HCT116 (cell line): ENCODE measurements at regions not wholly inside any gene's neighbourhood (a gene's known extent, or its start where the extent isn't known, plus 50 kb on each side); places are given as distances from the start of the nearest gene placed in this dataset.

Experiments
- ATAC-seq: fragments of 200-7000 bp; cut with Tn5 transposase; 2 replicates; pipeline ENCODE4 v1.9.1; 2020; ENCODE audit warnings: mild to moderate bottlenecking, moderate library complexity
- BruUV-seq: library from RNA; stranded (reverse); fragments of 400-500 nt; replicated peaks from 2 replicates; lab custom pipeline; 2021; lab: Mats Ljungman, UMichigan
- CTCF ChIA-PET: fragments of 300-600 bp; sonication (Branson Sonifier 250); formaldehyde crosslinking; loops from one replicate; lab custom pipeline; 2021; ENCODE audit warnings: antibody characterized with exemption; lab: Charles Lee
- POLR2A ChIA-PET: fragments of 300-600, 350-600 bp; sonication (Branson Sonifier 250); formaldehyde crosslinking; loops from one replicate; lab custom pipeline; 2021; ENCODE audit warnings: antibody characterized with exemption; lab: Charles Lee
- RAD21 ChIA-PET, 2 experiments: fragments of 300-600 bp; sonication (Branson Sonifier 250); formaldehyde crosslinking; loops; one replicate each; lab custom pipeline; 2023; ENCODE audit warnings: low total read pairs in 2 of 2; ENCODE audit not compliant: uncharacterized antibody in 2 of 2, unreplicated experiment in 2 of 2, low non-redundant PET in 1 of 2; lab: Charles Lee
- DNase-seq: peaks from one replicate; pipeline ENCODE4 v3.0.0-alpha.2; 2010; ENCODE audit warnings: low read depth, low spot score
- H2AFZ ChIP-seq: fragments of 200-600 bp; shearing (Covaris generic), sonication (generic); 2 replicates; pipeline ENCODE4 v1.6.1; 2017; ENCODE audit warnings: low read depth, mixed run types, mixed read lengths, antibody characterized with exemption, low read length; ENCODE audit not compliant: poor library complexity, severe bottlenecking
- H3K27ac ChIP-seq: 2 replicates; pipeline ENCODE4 v1.5.1; 2012; ENCODE audit warnings: low read depth, low read length
- H3K27me3 ChIP-seq: fragments of 200-600 bp; sonication (generic); 2 replicates; pipeline ENCODE4 v1.6.1; 2016; ENCODE audit warnings: mixed run types, low read length, mixed read lengths; ENCODE audit not compliant: insufficient read depth
- H3K36me3 ChIP-seq, 2 experiments: fragments of 200-500 bp in 1 of 2; fragments of 200-600 bp in 1 of 2; sonication (Bioruptor generic) in 1 of 2; sonication (generic) in 1 of 2; 2 replicates each; pipeline versions ENCODE4 v1.5.1 to v1.6.1; 2014 to 2016; ENCODE audit warnings: low read length in 2 of 2, inconsistent platforms in 1 of 2, mixed read lengths in 1 of 2, mixed run types in 1 of 2; ENCODE audit not compliant: insufficient read depth in 2 of 2, control insufficient read depth in 1 of 2
- H3K4me1 ChIP-seq, 2 experiments: fragments of 200-600 bp in 1 of 2; sonication (generic) in 1 of 2; 2 replicates each; pipeline versions ENCODE4 v1.5.1 to v1.6.1; 2012 to 2017; ENCODE audit warnings: low read length in 2 of 2, inconsistent platforms in 1 of 2, mild to moderate bottlenecking in 1 of 2, mixed read lengths in 1 of 2, mixed run types in 1 of 2, moderate library complexity in 1 of 2; ENCODE audit not compliant: insufficient read depth in 2 of 2, control insufficient read depth in 1 of 2
- H3K4me2 ChIP-seq: fragments of 200-600 bp; sonication (generic); 2 replicates; pipeline ENCODE4 v1.6.1; 2017; ENCODE audit warnings: mixed run types, low read length, mixed read lengths
- H3K4me3 ChIP-seq, 2 experiments: fragments of 200-600 bp in 1 of 2; sonication (generic) in 1 of 2; replicated peaks in 1 of 2; 2 replicates each; pipeline ENCODE4 v1.5.1; 2011 to 2016; ENCODE audit warnings: low read length in 2 of 2, control low read depth in 1 of 2, low read depth in 1 of 2, mild to moderate bottlenecking in 1 of 2, mixed read lengths in 1 of 2, mixed run types in 1 of 2
- H3K79me2 ChIP-seq: fragments of 200-600 bp; sonication (generic); 2 replicates; pipeline ENCODE4 v1.6.1; 2017; ENCODE audit warnings: mild to moderate bottlenecking, mixed run types, low read length, moderate library complexity, mixed read lengths; ENCODE audit not compliant: insufficient read depth
- H3K9ac ChIP-seq: fragments of 200-600 bp; sonication (generic); 2 replicates; pipeline ENCODE4 v1.6.1; 2016; ENCODE audit warnings: low read length, mixed read lengths
- H3K9me2 ChIP-seq: fragments of 200-600 bp; sonication (generic), shearing (Covaris generic); 2 replicates; pipeline ENCODE4 v1.6.1; 2017; ENCODE audit warnings: mixed run types, mild to moderate bottlenecking, moderate library complexity; ENCODE audit not compliant: insufficient read depth
- H3K9me3 ChIP-seq, 2 experiments: fragments of 200-500 bp in 1 of 2; fragments of 200-600 bp in 1 of 2; sonication (Bioruptor generic) in 1 of 2; sonication (generic) in 1 of 2; 2 replicates each; pipeline ENCODE4 v1.6.1; 2014 to 2017; ENCODE audit warnings: low read length in 2 of 2, mixed read lengths in 2 of 2, inconsistent platforms in 1 of 2, low read depth in 1 of 2, mild to moderate bottlenecking in 1 of 2, mixed run types in 1 of 2, moderate library complexity in 1 of 2; ENCODE audit not compliant: control insufficient read depth in 1 of 2, insufficient read depth in 1 of 2
- H4K20me1 ChIP-seq: fragments of 200-600 bp; sonication (generic), shearing (Covaris generic); 2 replicates; pipeline ENCODE4 v1.6.1; 2017; ENCODE audit warnings: mixed run types, mild to moderate bottlenecking, moderate library complexity; ENCODE audit not compliant: insufficient read depth
- CBX3 ChIP-seq: IDR thresholded peaks from 2 replicates; pipeline ENCODE4 v1.6.1; 2012; ENCODE audit warnings: low read depth
- CEBPB ChIP-seq: IDR thresholded peaks from 2 replicates; pipeline ENCODE4 v1.6.1; 2012; ENCODE audit warnings: low read depth
- CTCF ChIP-seq, 3 experiments: fragments of 200-600 bp in 1 of 3; sonication (generic) in 1 of 3; IDR thresholded peaks in 2 of 3; conservative IDR thresholded peaks in 1 of 3; 2 replicates each; pipeline ENCODE4 v1.5.1; 2012 to 2017; ENCODE audit warnings: low read depth in 2 of 3, low read length in 2 of 3, antibody characterized with exemption in 1 of 3, borderline replicate concordance in 1 of 3, control low read depth in 1 of 3, mild to moderate bottlenecking in 1 of 3, mixed read lengths in 1 of 3, mixed run types in 1 of 3, moderate library complexity in 1 of 3; ENCODE audit not compliant: insufficient read depth in 1 of 3
- EGR1 ChIP-seq: IDR thresholded peaks from 2 replicates; pipeline ENCODE4 v1.6.1; 2012; ENCODE audit warnings: low read depth
- ELF1 ChIP-seq: IDR thresholded peaks from 2 replicates; pipeline ENCODE4 v1.6.1; 2012; ENCODE audit warnings: low read depth, borderline replicate concordance
- EZH2 ChIP-seq: fragments of 200-600 bp; sonication (generic); IDR thresholded peaks from 2 replicates; pipeline ENCODE4 v1.6.1; 2017; ENCODE audit warnings: antibody characterized with exemption, mixed run types
- EZH2phosphoT487 ChIP-seq: fragments of 200-600 bp; IDR thresholded peaks from 2 replicates; pipeline ENCODE4 v1.6.1; 2018; ENCODE audit warnings: antibody characterized with exemption, borderline replicate concordance
- MAX ChIP-seq: IDR thresholded peaks from 2 replicates; pipeline ENCODE4 v1.6.1; 2012
- POLR2AphosphoS5 ChIP-seq: IDR thresholded peaks from 2 replicates; pipeline ENCODE4 v1.6.1; 2011; ENCODE audit warnings: mild to moderate bottlenecking, low read depth, low read length, moderate library complexity
- RAD21 ChIP-seq: IDR thresholded peaks from 2 replicates; pipeline ENCODE4 v1.6.1; 2012; ENCODE audit warnings: low read depth, mild to moderate bottlenecking
- SP1 ChIP-seq: IDR thresholded peaks from 2 replicates; pipeline ENCODE4 v1.6.1; 2012; ENCODE audit warnings: low read depth
- TCF7L2 ChIP-seq: IDR thresholded peaks from 2 replicates; pipeline ENCODE4 v1.7.0; 2011; ENCODE audit warnings: borderline replicate concordance, inconsistent platforms; ENCODE audit not compliant: insufficient read depth, insufficient read length; ENCODE audit errors: extremely low read depth
- YY1 ChIP-seq: IDR thresholded peaks from 2 replicates; pipeline ENCODE4 v1.6.1; 2011; ENCODE audit warnings: low read length, low read depth, moderate library complexity, mild to moderate bottlenecking; ENCODE audit not compliant: insufficient replicate concordance; ENCODE audit errors: extremely low read depth
- ZFX ChIP-seq: fragments of 450-650 bp; IDR thresholded peaks from 2 replicates; pipeline ENCODE4 v1.6.1; 2017
- ZNF274 ChIP-seq: fragments of 200-500 bp; sonication (Bioruptor generic); IDR thresholded peaks from 2 replicates; pipeline ENCODE4 v1.6.1; 2014; ENCODE audit warnings: mild to moderate bottlenecking, low read depth, low read length, inconsistent platforms
- intact Hi-C: fragments of 100-400 bp; cut with micrococcal nuclease; formaldehyde crosslinking; loops from 2 replicates; pipeline ENCODE4 v1.10.0; 2022

GRCh38 chr11:45341372-45341771 is 55.2 kb upstream of the SYT13 start:
- Histone ChIP-seq H3K9me2 (no peaks in the 10 kb centered on the region), H3K36me3 (no peaks in the 10 kb centered on the region), H3K9me3 (no peaks in the 10 kb centered on the region), H3K79me2 (no peaks in the 10 kb centered on the region), H4K20me1 (no peaks in the 10 kb centered on the region), H3K4me2 (no peak overlapping the region), H3K4me3 (no peak overlapping the region), H3K4me1 (peaks cover 7 to 12% of the 10 kb centered on the region in 2 experiments; a peak in 3 of 4 replicates), H3K9ac (no peak overlapping the region), H3K27me3 (peaks cover 23% of the 10 kb centered on the region), H2AFZ (no peak overlapping the region), H3K27ac (no peak overlapping the region)
- CTCF ChIA-PET: interaction anchor here (1.2 to 6.5 kb wide), 3 partner anchors 30 to 430 kb away, joined by 4 to 81 read pairs (median 4); no protein-coding TSS in a partner anchor
- ATAC-seq (no peak), DNase-seq (no peak)
- RAD21 ChIA-PET: no interaction called here
- intact Hi-C loops: no loop called here
- no TSS peak for BruUV-seq
- POLR2A ChIA-PET: no interaction called here
- TF ChIP-seq TCF7L2 (no peak), EZH2 (no peak), CEBPB (no peak), EZH2phosphoT487 (no peak), ZNF274 (no peak), SP1 (no peak), EGR1 (no peak), RAD21 (no peak)

DNA sequence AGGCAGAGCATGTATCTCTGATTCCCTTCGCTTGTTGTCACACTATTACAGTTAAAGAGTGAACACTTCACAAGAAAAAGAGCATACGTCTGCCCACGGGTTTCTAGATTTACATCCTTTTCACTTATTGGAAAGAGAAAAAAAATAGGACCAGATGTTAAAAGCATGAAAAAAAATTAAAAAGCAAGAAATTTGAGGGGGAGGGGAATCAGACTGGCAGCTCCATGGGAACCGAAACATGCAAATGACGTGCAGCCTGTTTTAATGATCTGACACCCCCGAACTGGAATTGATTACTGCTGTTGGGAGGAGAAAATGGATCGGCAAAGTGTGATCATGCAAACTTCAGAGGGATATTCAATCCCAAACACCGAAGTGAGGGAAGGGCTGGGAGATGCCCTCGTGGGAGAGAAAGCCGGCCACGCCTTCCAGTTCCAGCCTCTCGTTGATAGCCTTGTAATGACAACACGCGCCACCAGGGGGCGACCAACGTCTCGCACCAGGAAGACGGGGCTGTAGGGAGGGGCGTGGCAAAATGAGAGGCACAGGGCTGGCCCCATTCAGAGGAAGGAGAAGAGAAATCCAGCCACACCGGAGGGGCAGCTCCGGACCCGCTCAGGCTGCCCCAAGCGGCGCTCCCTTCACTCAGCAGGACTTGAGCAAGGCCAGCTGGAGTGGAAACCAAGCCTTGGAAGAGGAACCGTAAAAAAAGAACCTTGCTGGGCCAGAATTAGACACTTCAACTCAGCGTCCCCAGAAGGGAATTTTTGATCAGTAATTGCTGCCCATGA is 53.8 kb upstream of the SYT13 start:
- intact Hi-C loops: loop anchor here (1.0 kb wide), 1 partner anchor 431 kb away; no protein-coding TSS in a partner anchor
- TF ChIP-seq CEBPB: no peak
- peak; percentile 64 for TF ChIP-seq MAX
- no peak for TF ChIP-seq ZFX
- peak; percentile 74 for TF ChIP-seq RAD21
- TF ChIP-seq EGR1: no peak
- TF ChIP-seq EZH2: no peak
- TF ChIP-seq CBX3: 0 out of 2 replicates have a peak, but pooled peaks have one; percentile 24
- peak; percentile 69 to 87 (median 87); a peak in 5 of 6 replicates for TF ChIP-seq CTCF (IDR thresholded peaks at IDR 0.05 in 2 of 3, conservative IDR thresholded peaks at IDR 0.05 in 1 of 3; ENCODE audit: borderline replicate concordance in 1 of 3, insufficient read depth in 1 of 3, low read depth in 2 of 3, low read length in 2 of 3)
- TF ChIP-seq POLR2AphosphoS5: 0 out of 2 replicates have a peak, but pooled peaks have one; percentile 36
- peak; percentile 56 for TF ChIP-seq ELF1
- TF ChIP-seq YY1: peak; percentile 76
- H2AFZ ChIP-seq: peak overlapping the region; percentile 97

More for the DNA sequence above, 53.8 kb upstream of the SYT13 start:
- CTCF ChIA-PET: interaction anchor here (0.6 to 6.5 kb wide), 10 partner anchors 8 to 432 kb away, joined by 3 to 81 read pairs (median 3); no protein-coding TSS in a partner anchor
- Histone ChIP-seq H3K79me2 (no peaks in the 10 kb centered on the region), H3K9ac (no peak overlapping the region), H3K36me3 (no peaks in the 10 kb centered on the region), H3K4me3 (peak overlapping the region; percentile 3 to 44; a peak in 1 of 4 replicates), H3K9me2 (no peaks in the 10 kb centered on the region), H3K4me2 (peak overlapping the region; percentile 66), H3K27ac (no peak overlapping the region), H3K27me3 (peaks cover 18% of the 10 kb centered on the region), H4K20me1 (no peaks in the 10 kb centered on the region), H3K9me3 (no peaks in the 10 kb centered on the region), H3K4me1 (peaks cover 13 to 19% of the 10 kb centered on the region in 2 experiments; a peak in 3 of 4 replicates)
- peak; percentile 99 for ATAC-seq
- DNase-seq: peak; percentile 89
- RAD21 ChIA-PET: interaction anchor here (0.6 to 1.4 kb wide), 3 partner anchors 31 to 432 kb away, joined by 3 to 8 read pairs (median 5); no protein-coding TSS in a partner anchor
- POLR2A ChIA-PET: interaction anchor here (0.6 to 1.0 kb wide), 2 partner anchors 241 to 432 kb away, joined by 4 to 5 read pairs; no protein-coding TSS in a partner anchor
- no TSS peak for BruUV-seq
